NCI-H460 (cell line): ENCODE measurements at regions not wholly inside any gene's neighbourhood (a gene's known extent, or its start where the extent isn't known, plus 50 kb on each side); places are given as distances from the start of the nearest gene placed in this dataset.
A peak's percentile ranks its signal among the peaks of the same experiment; 100 is the strongest.
"Not testable (repeated sequence)": the region's sequence is repeated elsewhere in the genome, so short reads cannot be mapped to it uniquely, and the experiment has no call there.

Source experiments
- DNase-seq: peaks from one replicate; pipeline ENCODE4 v3.0.0-alpha.2; 2016; ENCODE audit warnings: low read depth; ENCODE audit errors: extremely low read depth

GRCh38 chr11:129625930-129626329 is 189.7 kb upstream of the TMEM45B start:
- DNase-seq: no peak

- no peak for DNase-seq
Measured at GRCh38 chr11:129631201-129631600, 184.4 kb upstream of the TMEM45B start.

- DNase-seq: no peak
Measured at GRCh38 chr11:129636926-129637325, 178.7 kb upstream of the TMEM45B start.

GRCh38 chr11:129637473-129637872 is 178.2 kb upstream of the TMEM45B start:
- DNase-seq: no peak

- DNase-seq: no peak
Measured at GRCh38 chr11:129637983-129638776, 177.5 kb upstream of the TMEM45B start.

GRCh38 chr11:129639300-129639699 is 176.3 kb upstream of the TMEM45B start:
- DNase-seq: peak; percentile 62

GRCh38 chr11:129640671-129641070 is 175.0 kb upstream of the TMEM45B start:
- no peak for DNase-seq

- DNase-seq: no peak
Measured at GRCh38 chr11:129643031-129643721, 172.5 kb upstream of the TMEM45B start.

GRCh38 chr11:129644326-129644725 is 171.3 kb upstream of the TMEM45B start:
- DNase-seq: no peak

- DNase-seq: no peak
Measured at GRCh38 chr11:129645943-129646342, 169.7 kb upstream of the TMEM45B start.

- DNase-seq: not testable (repeated sequence)
Measured at GRCh38 chr11:129650044-129650443, 165.6 kb upstream of the TMEM45B start.

GRCh38 chr11:129652835-129653234 is 162.8 kb upstream of the TMEM45B start:
- no peak for DNase-seq

- DNase-seq: no peak
Measured at GRCh38 chr11:129655247-129655832, 160.3 kb upstream of the TMEM45B start.

GRCh38 chr11:129657866-129658525 is 157.7 kb upstream of the TMEM45B start:
- no peak for DNase-seq

- DNase-seq: no peak
Measured at GRCh38 chr11:129658526-129658867, 157.2 kb upstream of the TMEM45B start.

GRCh38 chr11:129680907-129681306 is 134.7 kb upstream of the TMEM45B start:
- DNase-seq: no peak

GRCh38 chr11:129681344-129682114 is 134.1 kb upstream of the TMEM45B start:
- no peak for DNase-seq

GRCh38 chr11:129686269-129686668 is 129.4 kb upstream of the TMEM45B start:
- DNase-seq: no peak

GRCh38 chr11:129691142-129691541 is 124.5 kb upstream of the TMEM45B start:
- no peak for DNase-seq

- DNase-seq: no peak
Measured at GRCh38 chr11:129694538-129694937, 121.1 kb upstream of the TMEM45B start.

- no peak for DNase-seq
Measured at GRCh38 chr11:129694966-129695365, 120.7 kb upstream of the TMEM45B start.
